GM10847 (cell line): ENCODE measurements at regions not wholly inside any gene's neighbourhood (a gene's known extent, or its start where the extent isn't known, plus 50 kb on each side); places are given as distances from the start of the nearest gene placed in this dataset.

ENCODE experiments used
- POLR2A ChIP-seq: IDR thresholded peaks from 2 replicates; pipeline ENCODE4 v1.6.1; 2011; ENCODE audit not compliant: insufficient read length; ENCODE audit errors: extremely low read depth

- TF ChIP-seq POLR2A = no peak
These were observed 67.9 kb upstream of the ANKRD55 start for GRCh38 chr5:56301069-56301468.

- no peak for TF ChIP-seq POLR2A
These were observed 66.1 kb upstream of the ANKRD55 start for GRCh38 chr5:56299212-56299611.

GRCh38 chr5:56298336-56299090 lies 65.4 kb upstream of the ANKRD55 start:
- no peak for TF ChIP-seq POLR2A

- TF ChIP-seq POLR2A = no peak
These were observed 64.7 kb upstream of the ANKRD55 start for GRCh38 chr5:56297851-56298250.

- no peak for TF ChIP-seq POLR2A
These were observed 61.2 kb upstream of the ANKRD55 start for GRCh38 chr5:56294354-56294753.

GRCh38 chr5:56291661-56292374 lies 58.7 kb upstream of the ANKRD55 start:
- no peak for TF ChIP-seq POLR2A

GRCh38 chr5:56291079-56291643 lies 58.0 kb upstream of the ANKRD55 start:
- TF ChIP-seq POLR2A = no peak

GRCh38 chr5:56290378-56291078 lies 57.4 kb upstream of the ANKRD55 start:
- no peak for TF ChIP-seq POLR2A

GRCh38 chr5:56289602-56289987 lies 56.5 kb upstream of the ANKRD55 start:
- no peak for TF ChIP-seq POLR2A

GRCh38 chr5:56288873-56289601 lies 55.9 kb upstream of the ANKRD55 start:
- TF ChIP-seq POLR2A = no peak

- TF ChIP-seq POLR2A = no peak
These were observed 53.1 kb upstream of the ANKRD55 start for GRCh38 chr5:56286015-56286884.

- TF ChIP-seq POLR2A = no peak
These were observed 49.8 kb upstream of the ANKRD55 start for GRCh38 chr5:56282951-56283350.
